ENCODE measurements at regions not wholly inside any gene's neighbourhood (a gene's known extent, or its start where the extent isn't known, plus 50 kb on each side); places are given as distances from the start of the nearest gene placed in this dataset.
A peak's percentile ranks its signal among the peaks of the same experiment; 100 is the strongest.

GRCh38 chr22:48690583-48691317 is 1136.9 kb downstream of the BRD1 start (continued):
- no peak for TF ChIP-seq KDM5A (IDR thresholded peaks at IDR 0.05; ENCODE audit: borderline replicate concordance, low read length)
- TF ChIP-seq MTERF4 (CRISPR knock-in tag; IDR thresholded peaks at IDR 0.05) = 0 out of 2 replicates have a peak, but pooled peaks have one; percentile 20
- no peak for TF ChIP-seq ZNF703 (CRISPR knock-in tag; IDR thresholded peaks at IDR 0.05; ENCODE audit: borderline replicate concordance)
- TF ChIP-seq NR2C2 (CRISPR knock-in tag; IDR thresholded peaks at IDR 0.05; ENCODE audit: borderline replicate concordance) = 0 out of 2 replicates have a peak, but pooled peaks have one; percentile 24
- TF ChIP-seq XBP1 (CRISPR knock-in tag; IDR thresholded peaks at IDR 0.05) = no peak
- no peak for TF ChIP-seq ZNF280B (CRISPR knock-in tag; IDR thresholded peaks at IDR 0.05; ENCODE audit: borderline replicate concordance)
- no peak for TF ChIP-seq NFE2L2 (IDR thresholded peaks at IDR 0.05; ENCODE audit: low read length)
- TF ChIP-seq SRY (CRISPR knock-in tag; IDR thresholded peaks at IDR 0.05) = peak; percentile 53; the same call in 1 of the 2 replicates
- no peak for TF ChIP-seq NONO (IDR thresholded peaks at IDR 0.05)
- TF ChIP-seq NONO (CRISPR knock-in tag; conservative IDR thresholded peaks at IDR 0.05) = 0 out of 2 replicates have a peak, but pooled peaks have one; percentile 21
- TF ChIP-seq KDM4B (CRISPR knock-in tag; IDR thresholded peaks at IDR 0.05) = no peak
- TF ChIP-seq IRF9 (CRISPR knock-in tag; IDR thresholded peaks at IDR 0.05; ENCODE audit: borderline replicate concordance) = 0 out of 2 replicates have a peak, but pooled peaks have one; percentile 48
- no peak for TF ChIP-seq CEBPZ (IDR thresholded peaks at IDR 0.05; ENCODE audit: low read length)
- TF ChIP-seq PATZ1 (CRISPR knock-in tag; IDR thresholded peaks at IDR 0.05) = peak; percentile 93
- peak; percentile 29; the same call in 1 of the 2 replicates for TF ChIP-seq CEBPG (CRISPR knock-in tag; IDR thresholded peaks at IDR 0.05)
- TF ChIP-seq ZFX (CRISPR knock-in tag; IDR thresholded peaks at IDR 0.05; ENCODE audit: low read depth) = peak; percentile 76
- TF ChIP-seq TBX3 (IDR thresholded peaks at IDR 0.05; ENCODE audit: borderline replicate concordance) = no peak
- TF ChIP-seq TBX2 (CRISPR knock-in tag; IDR thresholded peaks at IDR 0.05; ENCODE audit: borderline replicate concordance) = peak; percentile 10; the same call in 1 of the 2 replicates

All from HepG2 (cell line).